Esophagus squamous epithelium (tissue), 5 donors: ENCODE measurements at regions not wholly inside any gene's neighbourhood (a gene's known extent, or its start where the extent isn't known, plus 50 kb on each side); places are given as distances from the start of the nearest gene placed in this dataset.

Experiments
- DNase-seq: peaks from one replicate; lab custom pipeline; 2025; lab: John Stamatoyannopoulos, UW
- H3K27ac ChIP-seq, 4 donors: fragments of 200-600 bp; sonication (generic); one replicate each; pipeline ENCODE4 v1.5.1; 2016 to 2019; ENCODE audit warnings: mild to moderate bottlenecking in 1 of 4
- H3K27me3 ChIP-seq, 4 donors: fragments of 200-600 bp; sonication (generic); 1 replicate in 3 of 4; 2 replicates in 1 of 4; pipeline versions ENCODE4 v1.5.1 to v1.6.0; 2017 to 2021; ENCODE audit warnings: antibody characterized with exemption in 1 of 4
- H3K36me3 ChIP-seq, 3 donors: fragments of 200-600 bp; sonication (generic); one replicate each; pipeline ENCODE4 v1.5.1; 2016 to 2019
- H3K4me1 ChIP-seq, 3 donors: fragments of 200-600 bp; sonication (generic); one replicate each; pipeline ENCODE4 v1.5.1; 2017 to 2019
- H3K4me3 ChIP-seq, 4 donors: fragments of 200-600 bp; sonication (generic); 1 replicate in 3 of 4; 2 replicates in 1 of 4; pipeline ENCODE4 v1.5.1; 2016 to 2019; ENCODE audit warnings: mild to moderate bottlenecking in 2 of 4, moderate library complexity in 1 of 4
- H3K9me3 ChIP-seq, 3 donors: fragments of 200-600 bp; sonication (generic); one replicate each; pipeline ENCODE4 v1.5.1; 2016 to 2019
- CTCF ChIP-seq, 6 experiments: fragments of 450-650 bp in 4 of 6; fragments of 200-600 bp in 2 of 6; sonication (generic) in 2 of 6; IDR thresholded peaks; one replicate each; pipeline ENCODE4 v1.5.1; 2016 to 2019; ENCODE audit warnings: antibody characterized with exemption in 6 of 6, mild to moderate bottlenecking in 4 of 6, moderate library complexity in 4 of 6
- POLR2A ChIP-seq, 4 donors: fragments of 450-650 bp; IDR thresholded peaks; one replicate each; pipeline ENCODE4 v1.6.1; 2017; ENCODE audit warnings: antibody characterized with exemption in 4 of 4, mild to moderate bottlenecking in 4 of 4, moderate library complexity in 3 of 4
- WGBS, 2 donors: methylation state at CpG; one replicate each; pipeline ENCODE4 v1.1.5; 2018; 5-methylcytosine and 5-hydroxymethylcytosine counted together
- intact Hi-C: fragments of 100-400 bp; cut with DNase I; formaldehyde crosslinking; loops from one replicate; pipeline ENCODE4 v1.15.0; 2022
- donor health status: DM: yes; HTN: yes; CAD: no.

- peaks cover 0 to 47% (median 0%) of the 10 kb centered on the region in 4 donors for H3K27me3 ChIP-seq
- no peak for DNase-seq
- peaks cover 0 to 7% (median 3%) of the 10 kb centered on the region in 3 donors for H3K4me1 ChIP-seq
- H3K36me3 ChIP-seq, result no peaks in the 10 kb centered on the region
- TF ChIP-seq CTCF (IDR thresholded peaks at IDR 0.05), result no peak
- no peak for TF ChIP-seq POLR2A (IDR thresholded peaks at IDR 0.05)
- peaks cover 0 to 12% (median 0%) of the 10 kb centered on the region in 3 donors for H3K9me3 ChIP-seq
- no peak overlapping the region for H3K27ac ChIP-seq
- no peak overlapping the region for H3K4me3 ChIP-seq
- intact Hi-C loops, result no loop called here
- WGBS, 2 donors, result 73 to 82% methylated on average over 8 to 9 of the region's 11 CpGs
Observed at GRCh38 chr7:110557-111232, 81.7 kb upstream of the FAM20C start.

- Histone ChIP-seq H3K27ac (no peak overlapping the region), H3K4me3 (no peak overlapping the region), H3K27me3 (peaks cover 0 to 47% (median 0%) of the 10 kb centered on the region in 4 donors), H3K4me1 (peaks cover 0 to 15% (median 12%) of the 10 kb centered on the region in 3 donors), H3K9me3 (peaks cover 0 to 12% (median 0%) of the 10 kb centered on the region in 3 donors), H3K36me3 (no peaks in the 10 kb centered on the region)
- TF ChIP-seq CTCF (IDR thresholded peaks at IDR 0.05), result no peak
- no peak for TF ChIP-seq POLR2A (IDR thresholded peaks at IDR 0.05)
- no peak for DNase-seq
- intact Hi-C loops, result no loop called here
- WGBS, 2 donors, result 77 to 84% methylated on average over 1 of the region's 1 CpG
Observed at GRCh38 chr7:111591-111990, 80.8 kb upstream of the FAM20C start.

- Histone ChIP-seq H3K9me3 (peaks cover 0 to 12% (median 0%) of the 10 kb centered on the region in 3 donors), H3K27ac (no peak overlapping the region), H3K4me3 (no peak overlapping the region), H3K27me3 (peaks cover 0 to 42% (median 0%) of the 10 kb centered on the region in 4 donors), H3K36me3 (no peaks in the 10 kb centered on the region), H3K4me1 (peaks cover 0 to 15% (median 13%) of the 10 kb centered on the region in 3 donors)
- intact Hi-C loops, result no loop called here
- TF ChIP-seq CTCF (IDR thresholded peaks at IDR 0.05) (no peak), POLR2A (IDR thresholded peaks at IDR 0.05) (no peak)
- whole genome bisulfite sequencing, 2 donors, result 71 to 81% methylated on average over 5 of the region's 5 CpGs
- no peak for DNase-seq
Observed at GRCh38 chr7:112881-113280, 79.5 kb upstream of the FAM20C start.

GRCh38 chr7:115274-115911 lies 77.0 kb upstream of the FAM20C start:
- H3K4me1 ChIP-seq, result peaks cover 0 to 34% (median 22%) of the 10 kb centered on the region in 3 donors
- peak overlapping the region in 3 of 4 donors; percentile 11 to 77 (median 65) for H3K27ac ChIP-seq
- no peak for DNase-seq
- intact Hi-C loops, result no loop called here
- H3K36me3 ChIP-seq, result no peaks in the 10 kb centered on the region
- H3K4me3 ChIP-seq, result no peak overlapping the region
- peaks cover 0 to 12% (median 0%) of the 10 kb centered on the region in 3 donors for H3K9me3 ChIP-seq
- TF ChIP-seq CTCF (IDR thresholded peaks at IDR 0.05), result no peak
- TF ChIP-seq POLR2A (IDR thresholded peaks at IDR 0.05), result no peak
- WGBS, 2 donors, result 52 to 62% methylated on average over 12 of the region's 12 CpGs
- H3K27me3 ChIP-seq, result peaks cover 0 to 57% (median 0%) of the 10 kb centered on the region in 4 donors
